ENCODE measurements at regions not wholly inside any gene's neighbourhood (a gene's known extent, or its start where the extent isn't known, plus 50 kb on each side); places are given as distances from the start of the nearest gene placed in this dataset.
"Not testable (repeated sequence)": the region's sequence is repeated elsewhere in the genome, so short reads cannot be mapped to it uniquely, and the experiment has no call there.

DNA sequence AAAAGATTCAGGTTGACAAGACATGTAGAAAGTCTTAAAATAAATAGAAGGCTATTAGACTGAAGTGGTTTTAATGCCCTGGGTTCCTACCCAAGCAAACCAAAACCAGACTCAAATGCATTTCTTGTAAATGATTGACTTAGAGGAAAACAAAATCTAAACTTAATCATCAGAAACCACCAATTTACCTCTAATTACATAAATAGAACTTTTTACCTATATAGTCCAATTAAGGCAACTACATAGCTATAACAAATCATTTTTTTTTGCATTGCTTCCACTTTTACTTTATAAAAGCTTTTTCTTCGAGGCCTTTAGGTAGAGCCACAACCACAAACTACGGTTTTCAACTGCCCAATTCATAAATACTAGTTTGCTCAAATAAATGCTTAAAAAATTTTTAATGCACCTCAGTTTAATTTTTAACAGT is 231.3 kb upstream of the ARHGEF26 start:
- DNase-seq (ENCODE audit: low read depth in 1 of 2, low spot score in 1 of 2): no peak

DNA sequence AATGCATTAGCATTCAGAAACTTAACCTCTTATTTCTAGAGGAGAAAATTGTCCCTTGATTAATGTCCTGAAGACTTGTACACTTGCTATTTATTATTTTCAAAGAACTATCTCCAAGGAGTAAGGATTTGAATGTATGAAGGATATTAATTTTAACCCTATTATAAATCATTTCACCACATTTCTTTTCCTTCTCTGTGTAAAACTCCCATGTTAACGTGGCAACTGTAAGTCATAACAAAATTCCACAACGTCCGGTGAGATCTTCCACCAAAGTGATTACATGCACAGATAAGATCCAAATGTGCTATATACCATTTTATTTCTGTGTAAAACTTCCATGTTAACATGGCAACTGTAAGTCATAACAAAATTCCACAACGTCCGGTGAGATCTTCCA is 229.1 kb upstream of the ARHGEF26 start:
- DNase-seq (ENCODE audit: low read depth in 1 of 2, low spot score in 1 of 2): no peak

DNA sequence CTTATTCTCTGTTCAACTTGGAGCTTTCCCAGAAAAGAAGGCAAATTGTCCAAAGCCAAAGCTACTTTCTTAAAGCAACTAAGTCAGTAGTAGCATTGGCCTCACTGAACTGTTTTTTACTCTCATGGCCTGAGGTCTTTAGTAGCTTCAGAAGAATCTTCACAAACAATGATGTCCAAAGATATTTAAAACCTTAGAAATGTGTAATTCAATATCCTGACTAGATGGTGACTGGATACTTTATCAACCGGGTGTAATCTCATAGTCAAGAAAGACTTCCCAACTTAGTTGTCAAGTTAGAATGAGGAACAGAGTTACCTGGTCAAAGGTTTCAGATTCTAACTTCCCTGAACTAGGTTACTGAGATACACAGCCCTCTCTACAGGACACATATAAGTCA is 226.3 kb upstream of the ARHGEF26 start:
- no peak for DNase-seq (ENCODE audit: low read depth in 1 of 2, low spot score in 1 of 2)

DNA sequence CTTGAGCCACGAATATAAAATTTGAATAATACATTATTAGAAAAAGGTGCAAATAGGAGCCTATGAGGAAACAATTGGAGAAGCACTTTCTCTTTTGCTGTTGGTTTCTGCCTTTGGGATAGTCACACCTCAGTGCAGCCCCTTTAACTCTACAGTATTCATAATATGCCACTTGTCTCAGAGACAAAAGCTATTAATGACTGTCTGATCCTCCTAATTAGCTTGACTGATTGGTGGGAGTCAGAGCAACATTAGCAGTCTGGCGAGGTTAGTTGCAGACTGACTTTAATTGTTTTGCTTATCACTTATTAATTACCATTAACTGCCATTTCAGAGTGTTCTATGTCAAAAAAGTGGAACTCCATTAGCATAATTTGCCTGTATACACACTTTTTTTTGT is 225.0 kb upstream of the ARHGEF26 start:
- no peak for DNase-seq (ENCODE audit: low read depth in 1 of 2, low spot score in 1 of 2)

DNA sequence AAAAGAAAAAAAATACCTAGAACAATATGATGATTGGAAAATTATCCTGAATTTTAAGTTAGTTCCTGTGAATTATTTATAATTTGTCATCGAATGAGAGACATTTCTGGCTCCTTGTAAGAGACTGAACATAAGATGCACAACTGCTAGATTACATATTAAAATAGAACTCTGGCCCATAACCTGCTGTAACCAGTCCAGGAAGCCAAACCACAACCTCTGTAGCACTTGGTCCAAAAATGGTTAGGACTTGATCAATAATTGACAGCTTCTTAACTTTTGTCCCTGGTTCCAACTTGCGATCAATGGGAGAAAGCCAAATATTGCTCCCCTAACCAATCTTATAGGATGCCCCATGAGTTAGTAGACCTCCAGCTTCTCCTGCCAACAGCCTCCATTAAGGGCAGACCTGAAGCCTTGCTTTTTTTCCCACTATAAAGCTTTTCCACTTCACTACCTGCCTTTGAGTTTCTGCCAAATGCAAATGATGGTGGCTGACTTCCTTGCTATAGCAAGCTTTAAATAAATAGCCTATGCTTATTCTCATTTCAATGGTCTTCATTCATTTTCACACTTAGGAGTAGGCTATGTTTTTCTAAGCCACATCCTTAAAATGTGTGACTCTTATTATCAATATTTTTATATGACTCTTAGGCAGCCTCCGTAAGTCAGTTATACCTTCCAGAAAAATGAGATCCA is 224.0 kb upstream of the ARHGEF26 start:
- DNase-seq (ENCODE audit: low read depth in 1 of 2, low spot score in 1 of 2): no peak

DNA sequence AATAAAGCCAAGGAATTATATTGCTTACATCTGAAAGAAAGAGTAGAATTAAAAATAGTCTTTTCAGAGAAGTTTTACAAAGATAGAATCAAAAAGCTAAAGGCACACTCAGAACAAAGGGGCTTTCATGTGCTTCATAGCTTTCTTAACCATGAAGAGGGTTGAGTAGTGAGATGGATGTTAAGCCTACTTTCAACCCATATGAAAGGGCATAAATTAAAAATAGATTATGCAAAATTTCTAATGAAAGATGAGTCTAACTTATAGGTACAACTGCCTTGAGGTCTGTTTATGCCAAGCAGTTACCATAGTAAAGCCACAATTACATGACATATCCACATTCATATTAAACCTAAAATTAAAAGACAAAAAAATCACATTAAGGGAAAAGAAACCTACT is 223.3 kb upstream of the ARHGEF26 start:
- DNase-seq (ENCODE audit: low read depth in 1 of 2, low spot score in 1 of 2): no peak

DNA sequence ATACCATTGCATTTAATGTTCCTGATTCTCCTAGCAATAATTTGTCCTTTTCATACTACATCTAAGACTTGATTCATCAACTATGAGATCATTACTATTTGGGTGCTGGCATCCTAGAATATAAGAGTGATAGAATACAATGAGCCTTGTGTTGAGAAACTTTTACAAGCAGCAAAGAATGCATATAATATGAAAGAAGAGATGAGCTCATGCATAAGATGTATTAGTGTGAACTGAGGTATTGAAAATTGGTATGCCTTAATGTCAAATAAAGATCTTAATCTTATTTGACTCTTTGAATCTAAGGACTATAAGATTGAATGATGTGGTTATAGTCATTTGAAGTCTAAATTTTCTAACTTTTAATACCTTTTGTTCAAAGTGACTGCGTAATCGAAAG is 220.0 kb upstream of the ARHGEF26 start:
- no peak for DNase-seq (ENCODE audit: low read depth in 1 of 2, low spot score in 1 of 2)

DNA sequence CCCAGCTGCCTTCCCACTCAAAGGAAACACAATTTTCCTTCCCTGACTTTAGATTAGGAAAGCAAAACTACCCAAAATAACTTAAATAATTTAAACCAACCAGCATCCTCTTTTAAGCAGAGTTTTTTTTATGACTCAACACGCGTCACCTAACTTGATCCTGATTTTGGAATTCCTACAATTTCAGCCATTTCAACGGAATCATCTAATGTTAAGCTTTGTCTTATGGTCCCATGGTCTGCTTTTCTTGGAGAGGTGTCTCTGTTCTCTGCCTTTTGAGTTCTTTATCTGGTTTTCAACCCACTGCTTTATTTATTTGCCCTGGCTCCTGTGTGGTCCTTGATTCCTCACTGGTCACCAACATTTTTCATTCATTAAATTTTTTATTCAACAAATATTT is 219.2 kb upstream of the ARHGEF26 start:
- DNase-seq (ENCODE audit: low read depth in 1 of 2, low spot score in 1 of 2): no peak

DNA sequence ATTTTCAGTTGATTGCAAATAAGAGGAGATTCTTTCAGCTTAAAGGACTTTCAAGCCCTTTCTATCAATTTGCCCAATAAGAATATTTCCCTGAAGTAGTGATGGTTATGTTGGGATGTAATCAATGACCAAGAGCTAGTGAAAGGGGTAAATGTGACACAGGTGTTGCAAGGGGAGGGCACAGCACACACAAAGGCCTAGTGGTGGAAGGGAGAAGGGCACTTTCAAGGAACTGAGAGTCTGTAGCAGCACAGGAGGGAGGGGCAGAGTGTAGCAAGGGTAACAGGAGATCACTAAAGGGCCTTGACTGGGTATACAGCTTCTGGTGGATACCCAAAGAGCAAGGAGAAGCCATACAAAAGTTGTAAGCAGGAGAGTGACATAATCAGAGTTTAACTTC is 217.8 kb upstream of the ARHGEF26 start:
- no peak for DNase-seq (ENCODE audit: low read depth in 1 of 2, low spot score in 1 of 2)

DNA sequence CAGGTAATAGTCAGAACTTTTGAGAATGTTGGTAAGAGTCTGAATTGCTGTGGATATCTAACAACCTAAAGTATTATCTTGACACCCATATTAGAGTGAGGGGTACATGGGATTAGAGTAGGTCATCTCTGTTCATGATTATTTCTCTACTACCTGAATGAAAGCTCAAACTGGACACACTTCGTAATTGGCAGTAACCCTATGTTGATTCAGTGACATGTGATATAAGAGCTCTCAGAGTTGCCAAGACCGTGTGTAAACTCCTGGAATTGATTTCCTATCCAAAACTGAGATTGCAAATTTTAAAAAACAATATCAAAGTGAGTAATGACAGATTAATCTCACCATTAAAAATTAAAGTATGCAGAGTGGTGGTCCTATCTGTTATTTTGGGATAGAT is 214.8 kb upstream of the ARHGEF26 start:
- DNase-seq (ENCODE audit: low read depth in 1 of 2, low spot score in 1 of 2): no peak

DNA sequence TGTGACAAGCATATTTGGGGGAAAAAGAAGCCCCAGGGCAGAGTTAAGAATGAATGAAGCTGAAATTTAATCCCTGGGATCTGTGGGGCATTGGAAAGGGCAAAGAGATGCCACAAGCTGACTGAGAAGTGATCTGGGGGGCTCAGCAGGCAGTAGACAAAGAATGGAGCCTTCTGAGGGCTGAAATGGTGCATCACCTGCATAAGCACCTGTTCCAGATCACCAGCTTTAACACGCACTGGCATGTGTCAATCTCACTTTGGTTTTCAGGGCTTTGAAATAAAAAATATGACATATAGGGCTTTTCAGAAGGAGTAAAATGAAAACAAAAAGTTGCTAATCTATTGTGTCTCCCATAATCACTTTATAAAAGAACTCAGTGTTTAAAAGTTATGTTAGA is 210.8 kb upstream of the ARHGEF26 start:
- DNase-seq (ENCODE audit: low read depth in 1 of 2, low spot score in 1 of 2): no peak

DNA sequence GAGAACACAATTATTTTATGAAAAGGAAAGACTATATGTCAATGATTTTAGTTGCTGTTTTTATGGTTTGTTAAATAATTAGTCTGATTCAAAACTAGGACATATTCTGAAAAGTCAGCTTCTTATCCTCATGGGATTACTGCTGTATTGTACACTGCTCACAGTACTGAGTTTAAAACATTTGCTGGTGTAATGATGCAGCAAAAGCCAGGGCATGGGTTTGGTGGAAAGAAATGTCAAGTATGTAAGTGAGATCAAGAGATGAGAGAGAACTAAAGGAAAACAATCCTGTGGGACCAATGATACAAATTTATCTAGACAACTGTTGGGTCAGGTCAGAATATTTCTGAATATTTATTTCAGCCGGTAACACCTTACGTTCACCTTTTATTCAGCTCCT is 210.1 kb upstream of the ARHGEF26 start:
- DNase-seq (ENCODE audit: low read depth in 1 of 2, low spot score in 1 of 2): no peak

DNA sequence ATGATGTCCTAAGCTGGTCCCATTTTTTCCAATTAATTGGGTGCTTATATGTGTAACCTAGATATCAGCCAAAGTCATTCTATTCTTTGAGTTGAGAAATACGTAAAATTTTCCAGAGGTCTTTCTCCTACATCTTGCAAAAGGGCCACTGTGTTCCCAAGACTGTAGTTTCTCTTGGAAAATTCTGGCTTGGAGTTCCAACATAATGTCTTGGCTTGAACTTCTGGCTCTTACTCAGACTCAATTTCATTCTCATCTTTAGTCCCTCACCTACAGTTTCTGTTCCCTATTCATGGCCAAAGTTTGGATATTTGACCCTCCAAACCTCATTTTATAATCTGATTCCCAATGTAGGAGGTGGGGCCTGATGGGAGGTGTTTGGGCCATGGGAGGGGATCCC is 201.4 kb upstream of the ARHGEF26 start:
- DNase-seq (ENCODE audit: low read depth in 1 of 2, low spot score in 1 of 2): no peak

DNA sequence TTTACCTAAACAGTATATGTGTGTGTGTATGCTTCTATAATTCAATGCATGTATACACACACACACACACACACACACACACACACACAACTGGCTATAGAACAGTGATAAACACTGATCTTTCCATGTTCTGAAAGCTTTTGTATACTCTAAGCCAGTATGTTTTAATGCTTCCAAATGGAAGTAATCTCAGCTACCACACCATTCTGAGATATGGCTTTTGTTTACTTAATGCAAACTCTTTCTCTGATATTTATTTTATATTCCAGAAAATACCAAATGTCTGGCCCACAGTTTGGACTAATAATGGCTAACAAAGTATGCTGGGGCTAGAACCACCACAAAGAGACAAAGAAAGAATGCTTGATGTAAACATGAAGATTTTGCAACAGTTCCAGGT is 199.4 kb upstream of the ARHGEF26 start:
- DNase-seq (ENCODE audit: low read depth in 1 of 2, low spot score in 1 of 2): no peak

DNA sequence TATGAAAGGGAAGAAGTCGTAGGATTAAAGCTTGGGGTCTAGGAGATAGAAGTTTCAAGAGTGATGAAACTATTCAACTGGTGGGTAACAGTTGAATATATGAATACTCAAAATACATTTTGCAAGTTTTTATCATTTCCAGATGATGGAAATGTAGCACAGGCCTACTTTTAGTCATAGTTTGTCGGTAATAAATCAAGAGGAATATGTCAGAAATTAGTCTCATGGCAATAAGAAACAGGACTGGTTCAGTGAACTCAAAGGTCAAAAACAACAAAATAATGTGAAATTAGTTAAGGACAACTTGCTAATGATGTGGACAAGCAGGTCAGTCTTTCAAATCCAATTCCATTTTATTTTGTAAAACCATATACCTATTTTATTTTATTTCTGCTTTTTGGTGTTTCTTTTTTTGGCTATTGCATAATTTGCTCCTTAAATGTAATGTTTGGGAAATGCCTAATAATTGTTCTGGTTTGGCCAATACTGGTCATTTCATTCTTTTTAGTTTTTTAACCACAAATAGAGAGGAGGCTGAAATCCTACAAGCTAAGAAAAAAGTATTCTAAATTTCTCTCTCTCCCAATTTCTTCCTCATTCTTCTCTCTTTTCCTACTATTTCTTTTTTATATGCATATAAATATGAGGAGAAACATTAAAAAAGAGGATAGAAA is 195.2 kb upstream of the ARHGEF26 start:
- DNase-seq (ENCODE audit: low read depth in 1 of 2, low spot score in 1 of 2): no peak

DNA sequence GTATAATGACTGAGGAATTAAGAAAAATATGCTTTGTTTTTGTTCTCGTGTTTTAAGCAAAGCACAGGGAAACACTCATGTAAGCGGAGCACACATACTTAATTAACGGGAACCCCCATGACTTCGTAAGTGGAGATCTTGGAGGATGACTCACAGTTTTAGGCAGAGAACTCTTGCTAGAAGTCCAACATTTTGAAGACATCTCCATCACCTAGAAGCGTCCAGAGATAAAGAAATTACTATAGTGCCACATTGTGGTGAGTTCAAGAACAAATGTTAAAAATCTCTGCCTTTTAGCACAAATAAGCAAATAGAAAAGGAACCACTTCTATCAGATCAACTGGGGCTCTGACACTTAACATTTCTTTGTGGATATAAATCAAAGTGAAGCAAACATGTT is 194.1 kb upstream of the ARHGEF26 start:
- DNase-seq (ENCODE audit: low read depth in 1 of 2, low spot score in 1 of 2): no peak

DNA sequence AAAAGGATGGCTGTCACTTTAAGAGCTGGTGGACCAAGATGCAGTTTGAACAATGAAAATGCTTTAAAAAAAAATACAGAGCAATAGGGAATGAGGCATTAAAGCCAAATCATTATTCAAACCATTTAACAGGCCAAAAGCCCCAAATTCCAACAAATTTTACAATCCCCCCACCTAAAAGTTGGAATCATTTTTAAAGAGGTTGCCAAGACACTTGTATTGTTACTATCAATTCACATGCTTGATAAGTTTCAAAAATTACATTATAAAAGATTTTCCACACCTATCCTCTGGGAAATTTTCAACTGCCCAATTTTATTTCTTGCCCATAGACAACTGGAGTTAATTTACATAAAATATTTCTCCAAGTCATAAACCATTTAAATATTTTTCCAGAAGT is 192.3 kb upstream of the ARHGEF26 start:
- DNase-seq (ENCODE audit: low read depth in 1 of 2, low spot score in 1 of 2): no peak

DNA sequence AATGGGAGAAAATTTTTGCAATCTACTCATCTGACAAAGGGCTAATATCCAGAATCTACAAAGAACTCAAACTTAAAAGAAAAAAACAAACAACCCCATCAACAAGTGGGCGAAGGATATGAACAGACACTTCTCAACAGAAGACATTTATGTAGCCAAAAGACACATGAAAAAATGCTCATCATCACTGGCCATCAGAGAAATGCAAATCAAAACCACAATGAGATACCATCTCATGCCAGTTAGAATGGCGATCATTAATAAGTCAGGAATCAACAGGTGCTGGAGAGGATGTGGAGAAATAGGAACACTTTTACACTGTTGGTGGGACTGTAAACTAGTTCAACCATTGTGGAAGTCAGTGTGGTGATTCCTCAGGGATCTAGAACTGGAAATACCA is 187.7 kb upstream of the ARHGEF26 start:
- DNase-seq (ENCODE audit: low read depth in 1 of 2, low spot score in 1 of 2): not testable (repeated sequence)

DNA sequence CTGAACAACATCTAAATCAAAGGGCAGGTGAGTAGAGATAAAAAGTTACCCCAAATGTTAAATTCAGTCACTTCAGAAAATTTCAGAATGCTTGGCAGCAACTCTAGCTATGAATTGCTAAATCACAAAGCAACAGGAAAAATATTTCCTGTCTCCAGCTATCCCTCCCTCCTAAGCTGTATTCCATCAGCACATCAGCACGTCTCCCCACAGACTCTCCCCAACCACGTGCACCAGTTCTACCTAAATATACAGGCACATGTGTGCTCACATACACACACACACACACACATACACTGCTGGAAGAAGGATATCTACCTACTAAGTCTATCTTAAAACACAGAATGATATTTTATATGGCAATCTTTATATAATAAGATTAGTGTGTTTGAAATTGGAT is 177.1 kb upstream of the ARHGEF26 start:
- DNase-seq (ENCODE audit: low read depth in 1 of 2, low spot score in 1 of 2): no peak

DNA sequence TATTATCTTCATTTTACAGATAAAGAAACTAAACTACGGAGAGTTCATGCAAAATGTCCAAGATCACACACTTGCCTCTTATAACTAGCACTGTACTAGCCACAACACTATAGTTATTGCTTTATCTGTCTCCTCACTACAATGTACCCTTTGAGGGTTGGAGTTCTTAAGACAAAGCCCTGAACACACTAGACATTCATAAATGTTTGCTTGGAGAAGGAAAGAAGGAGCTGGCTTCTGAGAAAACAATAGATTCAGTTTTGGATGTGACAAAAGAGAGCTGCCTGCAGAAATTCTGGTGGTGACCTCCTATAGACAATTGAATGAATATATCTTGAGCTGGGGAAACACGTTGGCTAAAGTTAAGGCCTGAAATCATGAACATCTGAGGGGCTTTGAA is 169.9 kb upstream of the ARHGEF26 start:
- no peak for DNase-seq (ENCODE audit: low read depth in 1 of 2, low spot score in 1 of 2)

DNA sequence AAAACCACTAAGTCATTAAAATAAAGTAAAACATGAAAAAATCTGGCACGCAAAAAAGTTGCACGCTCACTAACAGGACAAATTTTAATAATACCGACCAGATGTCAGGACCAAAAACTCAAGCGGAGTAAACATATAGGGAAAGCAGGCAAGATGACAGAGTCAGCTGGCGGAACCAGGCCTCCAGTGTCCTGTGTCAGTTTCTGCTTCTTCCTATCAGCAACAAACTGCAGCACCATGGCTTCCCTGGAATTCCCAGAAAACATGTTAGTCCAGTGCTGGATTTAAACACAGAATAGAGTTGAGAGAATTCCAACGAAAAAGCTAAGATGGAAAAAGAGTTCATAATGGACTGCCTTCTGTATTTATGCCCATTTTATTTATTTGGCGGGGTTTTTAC is 169.1 kb upstream of the ARHGEF26 start:
- no peak for DNase-seq (ENCODE audit: low read depth in 1 of 2, low spot score in 1 of 2)

DNA sequence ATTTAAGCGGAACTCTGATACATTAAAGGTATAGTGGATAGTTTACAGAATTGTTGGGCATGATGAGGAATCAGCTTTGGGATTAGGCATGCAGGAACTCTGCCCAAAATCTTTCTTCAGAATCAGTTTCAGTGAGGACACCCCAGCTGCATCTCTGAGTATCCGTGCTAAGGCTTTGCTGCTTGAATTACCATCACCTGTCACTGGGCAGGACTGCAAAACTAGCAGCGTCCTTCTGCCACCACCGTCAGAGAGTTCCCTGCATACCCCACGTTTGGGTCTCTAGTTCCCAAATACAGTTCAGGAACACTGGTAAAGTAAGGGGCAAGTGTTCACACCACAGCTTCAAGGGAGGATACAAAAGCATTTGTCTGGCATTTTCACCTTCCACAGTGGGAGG is 164.6 kb upstream of the ARHGEF26 start:
- DNase-seq (ENCODE audit: low read depth in 1 of 2, low spot score in 1 of 2): no peak

DNA sequence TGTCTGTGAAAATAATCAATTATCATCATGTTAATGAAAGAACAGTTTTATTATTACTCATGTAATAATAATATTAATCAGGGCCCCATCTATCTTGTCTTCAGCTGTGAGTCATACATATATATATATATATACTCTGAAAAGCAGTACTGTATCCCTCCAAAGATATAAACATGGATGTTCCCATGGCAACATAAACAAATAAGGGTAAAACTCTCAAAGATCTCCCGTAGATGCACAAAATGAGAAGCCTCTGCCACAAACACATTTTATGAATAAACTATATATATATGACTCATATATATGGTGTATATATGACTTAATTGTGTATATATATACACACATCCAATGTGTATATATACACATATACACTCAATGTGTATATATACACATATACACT is 163.8 kb upstream of the ARHGEF26 start:
- no peak for DNase-seq (ENCODE audit: low read depth in 1 of 2, low spot score in 1 of 2)

Data from activated T-helper 1 cell treated with anti-CD3 and anti-CD28 coated beads, Interleukin-2, amount 50 U/mL, for 16 hours (primary cell).